Heart right ventricle (tissue), 16 donors: ENCODE measurements at regions not wholly inside any gene's neighbourhood (a gene's known extent, or its start where the extent isn't known, plus 50 kb on each side); places are given as distances from the start of the nearest gene placed in this dataset.

Experiments
- ATAC-seq, 8 donors: fragments of 200-7000 bp; cut with Tn5 transposase; one replicate each; pipeline ENCODE4 v1.9.1; 2020; ENCODE audit warnings: mild to moderate bottlenecking in 8 of 8, moderate library complexity in 8 of 8, moderate number of reproducible peaks in 1 of 8
- DNase-seq, 2 donors: peaks; one replicate each; pipeline ENCODE4 v3.0.0-alpha.2; 2020
- H3K27ac ChIP-seq, 10 donors: fragments of 200-600 bp; sonication (generic) in 2 of 10; one replicate each; pipeline versions ENCODE4 v1.5.0 to v1.8.0; 2020 to 2022; ENCODE audit warnings: mild to moderate bottlenecking in 3 of 10
- H3K27me3 ChIP-seq, 7 donors: fragments of 200-600 bp; one replicate each; pipeline ENCODE4 v1.8.0; 2021 to 2022; ENCODE audit warnings: mild to moderate bottlenecking in 2 of 7
- H3K36me3 ChIP-seq, 9 donors: fragments of 200-600 bp; sonication (generic) in 1 of 9; one replicate each; pipeline versions ENCODE4 v1.5.0 to v1.8.0; 2020 to 2022; ENCODE audit warnings: mild to moderate bottlenecking in 2 of 9
- H3K4me1 ChIP-seq, 9 donors: fragments of 200-600 bp; sonication (generic) in 1 of 9; one replicate each; pipeline versions ENCODE4 v1.5.0 to v1.8.0; 2020 to 2022; ENCODE audit warnings: mild to moderate bottlenecking in 4 of 9
- H3K4me3 ChIP-seq, 10 donors: fragments of 200-600 bp; sonication (generic) in 2 of 10; one replicate each; pipeline versions ENCODE4 v1.5.0 to v1.8.0; 2020 to 2022; ENCODE audit warnings: mild to moderate bottlenecking in 7 of 10, moderate library complexity in 2 of 10
- H3K9me3 ChIP-seq, 11 donors: fragments of 200-600 bp in 10 of 11; sonication (generic) in 2 of 11; one replicate each; pipeline versions ENCODE4 v1.5.0 to v1.8.0; 2013 to 2022; ENCODE audit warnings: mild to moderate bottlenecking in 2 of 11, control low read depth in 1 of 11, moderate library complexity in 1 of 11
- WGBS, 2 donors: extraction: QIAGEN DNeasy Blood & Tissue Kit; methylation state at CpG; one replicate each; pipeline ENCODE4 v1.1.7; 2013; ENCODE audit warnings: inconsistent platforms in 1 of 2; 5-methylcytosine and 5-hydroxymethylcytosine counted together
- intact Hi-C, 10 donors: fragments of 100-400 bp; cut with DNase I; formaldehyde crosslinking; loops; one replicate each; pipeline versions ENCODE4 v1.11.1 to v1.14.2; 2022
- TF ChIP-seq, protein P1 (sequence below), 9 donors: fragments of 200-600 bp; sonication (generic) in 2 of 9; IDR thresholded peaks; one replicate each; pipeline versions ENCODE4 v1.5.0 to v1.8.0; 2021 to 2022; ENCODE audit warnings: antibody characterized with exemption in 9 of 9, mild to moderate bottlenecking in 5 of 9, moderate library complexity in 1 of 9
- donor health status: Arrhythmogenic right ventricular cardiomyopathy.
- donor health status: ischemic (EF 13 %, LVEDD 7.1; RV severe dilation, severe dysfunction).
- donor health status: healthy with polysubstance abuse.
- donor health status: DM: no; HTN: yes; CAD: no.
- donor health status: DM: no; HTN: no; CAD: no.
- donor health status: ischemic (EF 25% LVEDD 6.9; RV normal size, moderate dysfunction).
- donor health status: ischemic (EF 25% LVEDD 5.7; RV mildly dilated, moderate dysfunction).
- donor health status: healthy.
- donor health status: DM: yes; HTN: yes; CAD: no.
- donor health status: Ischemic cardiomyopathy.
- donor health status: ischemic (EF 35%, LVEDD 5.7; RV mildly dilated, moderate dysfunction).
- donor health status: nonischemic (EF 11% LVEDD 7.7; RV severe dilation, severe dysfunction).
- donor health status: DM: yes; HTN: yes; CAD: no.
- donor health status: PGD.
- donor health status: ischemic (EF 29% LVEDD 5.4; RV normal size, mild dysfunction).
- donor health status: nonischemic (EF 23%, LVEDD 6.1; RV moderate dilation, normal function).

- WGBS, 2 donors = 73 to 74% methylated on average over 2 of the region's 2 CpGs
- no peaks in the 10 kb centered on the region for H3K9me3 ChIP-seq
- H3K36me3 ChIP-seq = no peaks in the 10 kb centered on the region
- no peaks in the 10 kb centered on the region for H3K27me3 ChIP-seq
- no peak for ATAC-seq
- intact Hi-C loops = loop anchor here in 1 of 10 donors (10.0 kb wide), 1 partner anchor 49 kb away; no protein-coding TSS in a partner anchor
- no peak overlapping the region for H3K27ac ChIP-seq
- no peak for DNase-seq
- peaks cover 0 to 18% (median 0%) of the 10 kb centered on the region in 9 donors for H3K4me1 ChIP-seq
- TF ChIP-seq, protein P1, sequence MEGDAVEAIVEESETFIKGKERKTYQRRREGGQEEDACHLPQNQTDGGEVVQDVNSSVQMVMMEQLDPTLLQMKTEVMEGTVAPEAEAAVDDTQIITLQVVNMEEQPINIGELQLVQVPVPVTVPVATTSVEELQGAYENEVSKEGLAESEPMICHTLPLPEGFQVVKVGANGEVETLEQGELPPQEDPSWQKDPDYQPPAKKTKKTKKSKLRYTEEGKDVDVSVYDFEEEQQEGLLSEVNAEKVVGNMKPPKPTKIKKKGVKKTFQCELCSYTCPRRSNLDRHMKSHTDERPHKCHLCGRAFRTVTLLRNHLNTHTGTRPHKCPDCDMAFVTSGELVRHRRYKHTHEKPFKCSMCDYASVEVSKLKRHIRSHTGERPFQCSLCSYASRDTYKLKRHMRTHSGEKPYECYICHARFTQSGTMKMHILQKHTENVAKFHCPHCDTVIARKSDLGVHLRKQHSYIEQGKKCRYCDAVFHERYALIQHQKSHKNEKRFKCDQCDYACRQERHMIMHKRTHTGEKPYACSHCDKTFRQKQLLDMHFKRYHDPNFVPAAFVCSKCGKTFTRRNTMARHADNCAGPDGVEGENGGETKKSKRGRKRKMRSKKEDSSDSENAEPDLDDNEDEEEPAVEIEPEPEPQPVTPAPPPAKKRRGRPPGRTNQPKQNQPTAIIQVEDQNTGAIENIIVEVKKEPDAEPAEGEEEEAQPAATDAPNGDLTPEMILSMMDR (IDR thresholded peaks at IDR 0.05) = no peak
- H3K4me3 ChIP-seq = no peak overlapping the region
These were observed 717.9 kb downstream of the DIAPH3 start for GRCh38 chr13:59445812-59446211.

GRCh38 chr13:59446391-59446790 is 717.3 kb downstream of the DIAPH3 start:
- WGBS, 2 donors = 94 to 95% methylated on average over 5 of the region's 5 CpGs
- Histone ChIP-seq H3K9me3 (no peaks in the 10 kb centered on the region), H3K27me3 (no peaks in the 10 kb centered on the region), H3K36me3 (no peaks in the 10 kb centered on the region), H3K27ac (no peak overlapping the region), H3K4me3 (no peak overlapping the region), H3K4me1 (peaks cover 0 to 18% (median 0%) of the 10 kb centered on the region in 9 donors)
- TF ChIP-seq, protein P1 (IDR thresholded peaks at IDR 0.05) = no peak
- DNase-seq = no peak
- intact Hi-C loops = loop anchor here in 1 of 10 donors (10.0 kb wide), 1 partner anchor 48 kb away; no protein-coding TSS in a partner anchor
- no peak for ATAC-seq

GRCh38 chr13:59447031-59447430 is 716.7 kb downstream of the DIAPH3 start:
- intact Hi-C loops = loop anchor here in 1 of 10 donors (10.0 kb wide), 1 partner anchor 48 kb away; no protein-coding TSS in a partner anchor
- TF ChIP-seq, protein P1 (IDR thresholded peaks at IDR 0.05) = no peak
- ATAC-seq = no peak
- Histone ChIP-seq H3K27ac (no peak overlapping the region), H3K36me3 (no peaks in the 10 kb centered on the region), H3K4me3 (no peak overlapping the region), H3K4me1 (peaks cover 0 to 18% (median 0%) of the 10 kb centered on the region in 9 donors), H3K9me3 (no peaks in the 10 kb centered on the region), H3K27me3 (no peaks in the 10 kb centered on the region)
- DNase-seq = no peak

DNA sequence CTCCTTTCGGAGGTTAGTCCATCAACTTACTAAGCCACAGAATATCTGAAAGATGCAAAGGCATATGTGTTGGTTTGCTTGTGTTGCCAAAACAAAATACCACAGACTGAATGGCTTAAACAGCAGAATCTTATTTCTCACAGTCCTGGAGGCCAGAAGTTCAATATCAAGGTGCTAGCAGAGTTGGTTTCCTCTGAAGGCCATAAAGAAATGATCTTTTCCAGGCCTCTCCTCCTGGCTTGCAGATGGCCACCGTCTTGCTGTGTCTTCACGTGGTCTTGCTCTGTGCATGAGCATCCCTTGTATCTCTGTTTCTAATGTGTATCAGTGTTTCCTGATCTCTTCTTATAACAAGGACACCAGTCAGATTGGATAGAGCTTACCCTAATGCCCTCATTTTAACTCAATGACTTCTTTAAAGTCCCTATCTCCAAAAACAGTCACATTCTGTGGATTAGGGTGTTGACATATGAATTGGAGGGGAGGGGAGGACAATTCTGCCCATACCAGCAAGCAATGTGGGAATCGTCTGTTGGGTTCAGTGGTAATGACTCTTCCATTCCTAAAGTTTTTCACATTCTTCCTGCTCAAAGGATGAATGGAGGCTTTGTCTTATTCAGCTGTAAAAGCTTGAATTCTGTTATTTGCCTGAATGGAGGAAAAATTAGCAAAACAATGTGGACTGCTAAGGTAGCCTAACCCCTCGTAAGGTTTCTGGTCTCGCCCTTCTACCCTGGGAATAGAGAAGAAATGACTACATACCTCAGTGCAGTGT is 715.7 kb downstream of the DIAPH3 start:
- Histone ChIP-seq H3K9me3 (no peaks in the 10 kb centered on the region), H3K27ac (no peak overlapping the region), H3K4me1 (peaks cover 0 to 16% (median 0%) of the 10 kb centered on the region in 9 donors), H3K27me3 (no peaks in the 10 kb centered on the region), H3K4me3 (no peak overlapping the region), H3K36me3 (no peaks in the 10 kb centered on the region)
- intact Hi-C loops = loop anchor here in 1 of 10 donors (10.0 kb wide), 1 partner anchor 47 kb away; no protein-coding TSS in a partner anchor
- TF ChIP-seq, protein P1 (IDR thresholded peaks at IDR 0.05) = no peak
- no peak for ATAC-seq
- no peak for DNase-seq
- 81% methylated on average over 6 of the region's 6 CpGs for WGBS, 2 donors
